NOMO-1 treated with dmso at 0.1 percent for 144 hours (cell line): ENCODE measurements at regions not wholly inside any gene's neighbourhood (a gene's known extent, or its start where the extent isn't known, plus 50 kb on each side); places are given as distances from the start of the nearest gene placed in this dataset.
"Not testable (repeated sequence)": the region's sequence is repeated elsewhere in the genome, so short reads cannot be mapped to it uniquely, and the experiment has no call there.

Source experiments
- DNase-seq: peaks from one replicate; lab custom pipeline; 2025; ENCODE audit not compliant: unreplicated experiment; lab: John Stamatoyannopoulos, UW

GRCh38 chr3:80663426-80663825, 895.6 kb upstream of the ROBO1 start:
- no peak for DNase-seq

- DNase-seq = no peak
Measured at GRCh38 chr3:80655216-80655615, 887.4 kb upstream of the ROBO1 start.

- DNase-seq = no peak
Measured at GRCh38 chr3:80649170-80649569, 881.4 kb upstream of the ROBO1 start.

GRCh38 chr3:80643421-80643820, 875.6 kb upstream of the ROBO1 start:
- no peak for DNase-seq

GRCh38 chr3:80618295-80619256, 850.8 kb upstream of the ROBO1 start:
- DNase-seq = no peak

GRCh38 chr3:80612366-80612765, 844.6 kb upstream of the ROBO1 start:
- no peak for DNase-seq

GRCh38 chr3:80608072-80608471, 840.3 kb upstream of the ROBO1 start:
- not testable (repeated sequence) for DNase-seq

- DNase-seq = no peak
Measured at GRCh38 chr3:80606073-80606472, 838.3 kb upstream of the ROBO1 start.

GRCh38 chr3:80601479-80601878, 833.7 kb upstream of the ROBO1 start:
- DNase-seq = no peak

GRCh38 chr3:80592792-80593191, 825.0 kb upstream of the ROBO1 start:
- DNase-seq = no peak

GRCh38 chr3:80586338-80586737, 818.5 kb upstream of the ROBO1 start:
- no peak for DNase-seq

- no peak for DNase-seq
Measured at GRCh38 chr3:80580146-80580545, 812.3 kb upstream of the ROBO1 start.

- no peak for DNase-seq
Measured at GRCh38 chr3:80564391-80564790, 796.6 kb upstream of the ROBO1 start.

GRCh38 chr3:80559701-80560100, 791.9 kb upstream of the ROBO1 start:
- DNase-seq = no peak

GRCh38 chr3:80556763-80557162, 789.0 kb upstream of the ROBO1 start:
- DNase-seq = no peak

- DNase-seq = no peak
Measured at GRCh38 chr3:80554304-80554703, 786.5 kb upstream of the ROBO1 start.

- DNase-seq = no peak
Measured at GRCh38 chr3:80553211-80553610, 785.4 kb upstream of the ROBO1 start.

GRCh38 chr3:80550174-80550573, 782.4 kb upstream of the ROBO1 start:
- DNase-seq = no peak

- DNase-seq = no peak
Measured at GRCh38 chr3:80549173-80549572, 781.4 kb upstream of the ROBO1 start.

GRCh38 chr3:80543154-80543553, 775.4 kb upstream of the ROBO1 start:
- no peak for DNase-seq

- no peak for DNase-seq
Measured at GRCh38 chr3:80542456-80542855, 774.7 kb upstream of the ROBO1 start.

- no peak for DNase-seq
Measured at GRCh38 chr3:80537680-80538079, 769.9 kb upstream of the ROBO1 start.

- no peak for DNase-seq
Measured at GRCh38 chr3:80535286-80535685, 767.5 kb upstream of the ROBO1 start.
